HK-2 (cell line): ENCODE measurements at regions not wholly inside any gene's neighbourhood (a gene's known extent, or its start where the extent isn't known, plus 50 kb on each side); places are given as distances from the start of the nearest gene placed in this dataset.

ENCODE experiments used
- DNase-seq: peaks from one replicate; pipeline ENCODE4 v3.0.0-alpha.2; 2018; ENCODE audit not compliant: unreplicated experiment

- DNase-seq: no peak
Measured at GRCh38 chr2:15701341-15701907, 109.8 kb downstream of the DDX1 start.

DNA sequence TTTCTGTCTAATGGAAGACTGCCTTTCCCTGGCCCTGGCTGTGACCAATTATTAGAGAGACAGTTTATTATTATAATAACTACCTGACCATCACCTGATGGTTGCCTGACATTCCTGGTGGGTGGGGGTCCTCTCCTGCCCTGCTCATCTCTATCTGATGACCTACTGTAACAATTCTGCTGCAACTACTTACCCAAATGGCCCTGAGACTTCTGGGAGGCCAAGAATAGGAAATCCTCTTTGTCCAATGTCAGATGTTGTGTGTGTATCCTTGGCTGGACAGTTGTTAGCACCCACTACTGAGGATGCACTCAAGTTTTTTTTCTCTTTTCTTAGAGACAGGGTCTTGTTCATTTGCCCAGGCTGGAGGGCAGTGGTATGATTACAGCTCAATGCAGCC, 110.3 kb downstream of the DDX1 start:
- no peak for DNase-seq

DNA sequence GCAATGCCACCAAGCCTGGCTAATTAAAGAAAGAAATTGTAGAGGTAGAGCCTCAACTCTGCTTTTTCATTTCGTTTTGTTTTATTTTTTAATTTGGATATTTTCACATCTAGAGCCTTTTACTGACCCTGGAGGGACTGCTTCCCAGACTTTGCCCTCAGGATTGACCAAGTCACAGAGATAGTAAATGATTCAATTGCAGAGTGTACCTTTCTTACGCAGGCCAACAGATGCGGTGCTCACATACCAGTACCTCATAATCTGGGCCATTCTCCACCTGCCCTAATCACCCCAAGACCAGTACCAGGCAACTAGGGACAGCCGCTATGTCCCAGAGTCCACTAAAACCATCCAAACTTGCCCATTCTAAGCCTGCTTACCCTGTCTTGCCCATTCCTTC, 110.8 kb downstream of the DDX1 start:
- no peak for DNase-seq

DNA sequence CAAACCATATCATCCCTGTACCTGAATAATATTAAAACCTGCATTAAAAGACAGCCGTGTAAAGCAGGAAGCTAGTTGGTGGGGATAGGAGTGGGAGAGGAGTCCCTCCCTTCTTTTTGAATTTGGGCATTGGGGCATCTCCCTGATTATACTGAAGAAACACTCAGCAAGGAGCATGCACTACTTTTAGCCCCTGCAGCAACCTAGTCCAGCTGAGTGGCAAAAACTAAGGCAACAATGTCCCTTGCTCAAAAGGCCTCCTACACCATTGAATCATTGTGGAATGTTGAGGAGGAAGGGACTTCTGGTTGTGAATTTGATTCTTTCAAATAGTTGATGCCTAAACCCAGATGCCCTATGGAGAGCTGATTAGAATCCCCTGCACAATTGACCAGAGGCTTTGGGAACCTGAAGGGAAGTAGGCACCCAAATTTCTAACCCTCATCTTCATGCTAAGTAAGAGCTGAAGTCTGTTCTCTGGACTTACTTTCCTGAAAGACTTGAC, 111.7 kb downstream of the DDX1 start:
- DNase-seq: no peak

GRCh38 chr2:15704086-15704787, 112.6 kb downstream of the DDX1 start:
- DNase-seq: no peak

GRCh38 chr2:15704788-15705115, 113.1 kb downstream of the DDX1 start:
- no peak for DNase-seq

- no peak for DNase-seq
Measured at GRCh38 chr2:15705310-15705709, 113.6 kb downstream of the DDX1 start.

GRCh38 chr2:15705839-15706386, 114.2 kb downstream of the DDX1 start:
- no peak for DNase-seq

DNA sequence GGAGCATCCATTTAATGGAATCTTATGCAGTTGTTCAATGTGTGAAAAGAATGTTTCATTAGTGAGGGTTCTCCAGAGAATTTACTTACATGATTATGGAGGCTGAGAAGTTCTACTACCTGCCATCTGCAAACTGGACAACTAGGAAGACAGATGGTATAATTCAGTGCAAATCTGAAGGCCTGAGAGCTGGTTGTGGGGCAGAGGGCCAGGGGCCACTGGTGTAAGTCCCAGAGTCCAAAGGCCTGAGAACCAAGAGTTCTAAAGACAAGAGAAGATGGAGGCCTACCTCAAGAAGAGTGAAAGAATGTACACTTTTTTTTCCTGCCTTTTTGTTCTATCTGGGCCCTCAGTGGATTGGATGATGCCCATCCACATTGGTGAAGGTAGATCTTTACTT, 114.8 kb downstream of the DDX1 start:
- no peak for DNase-seq

DNA sequence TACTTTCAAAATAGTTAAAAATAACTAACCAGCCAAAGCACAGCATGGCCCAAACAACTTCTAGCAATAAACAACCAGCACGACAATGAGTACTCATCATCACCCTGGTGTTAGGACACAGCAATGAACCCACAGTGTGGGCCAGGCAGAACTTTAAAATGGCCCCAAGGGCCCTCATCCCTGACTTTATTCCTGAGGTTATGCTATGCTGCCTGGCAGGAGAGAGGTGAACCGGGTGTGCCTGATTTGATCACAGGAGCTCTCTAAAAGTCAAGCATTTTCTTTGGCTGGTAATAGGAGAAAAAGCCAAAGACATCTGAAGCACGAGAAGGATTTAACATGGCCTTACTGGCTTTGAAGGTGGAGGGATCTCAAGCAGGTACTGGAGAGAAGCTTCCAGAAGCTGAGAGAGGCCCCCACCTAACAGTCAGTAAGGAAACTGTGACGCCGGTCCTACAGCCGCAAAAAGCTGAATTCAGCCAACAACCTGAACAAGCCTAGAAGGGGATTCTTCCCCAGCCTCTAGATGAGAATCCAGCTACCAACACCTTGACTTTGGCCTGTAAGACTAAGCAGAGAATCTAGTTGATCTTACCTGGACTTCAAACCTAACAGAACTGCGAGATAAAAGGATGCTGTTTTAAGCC, 115.4 kb downstream of the DDX1 start:
- no peak for DNase-seq

DNA sequence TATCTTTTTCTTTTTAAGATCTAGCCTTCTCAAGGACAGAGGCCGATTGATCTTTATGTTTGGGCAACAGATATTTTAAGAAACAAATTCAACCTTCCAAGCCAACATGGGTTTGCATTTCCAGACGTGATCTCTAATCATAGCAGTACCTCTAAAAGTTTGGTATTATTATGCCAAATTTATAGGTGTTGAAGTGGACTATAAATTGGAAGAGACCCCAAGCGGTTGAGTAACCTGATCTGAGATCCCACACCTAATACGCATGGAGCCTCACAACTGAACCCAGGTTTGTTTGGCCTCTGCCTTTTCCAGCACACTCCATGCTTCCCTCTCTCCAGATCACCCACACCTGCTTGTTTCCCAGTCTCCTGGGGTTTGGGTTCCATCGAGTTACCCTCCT, 116.5 kb downstream of the DDX1 start:
- DNase-seq: no peak

GRCh38 chr2:15708865-15709820, 117.5 kb downstream of the DDX1 start:
- DNase-seq: no peak

DNA sequence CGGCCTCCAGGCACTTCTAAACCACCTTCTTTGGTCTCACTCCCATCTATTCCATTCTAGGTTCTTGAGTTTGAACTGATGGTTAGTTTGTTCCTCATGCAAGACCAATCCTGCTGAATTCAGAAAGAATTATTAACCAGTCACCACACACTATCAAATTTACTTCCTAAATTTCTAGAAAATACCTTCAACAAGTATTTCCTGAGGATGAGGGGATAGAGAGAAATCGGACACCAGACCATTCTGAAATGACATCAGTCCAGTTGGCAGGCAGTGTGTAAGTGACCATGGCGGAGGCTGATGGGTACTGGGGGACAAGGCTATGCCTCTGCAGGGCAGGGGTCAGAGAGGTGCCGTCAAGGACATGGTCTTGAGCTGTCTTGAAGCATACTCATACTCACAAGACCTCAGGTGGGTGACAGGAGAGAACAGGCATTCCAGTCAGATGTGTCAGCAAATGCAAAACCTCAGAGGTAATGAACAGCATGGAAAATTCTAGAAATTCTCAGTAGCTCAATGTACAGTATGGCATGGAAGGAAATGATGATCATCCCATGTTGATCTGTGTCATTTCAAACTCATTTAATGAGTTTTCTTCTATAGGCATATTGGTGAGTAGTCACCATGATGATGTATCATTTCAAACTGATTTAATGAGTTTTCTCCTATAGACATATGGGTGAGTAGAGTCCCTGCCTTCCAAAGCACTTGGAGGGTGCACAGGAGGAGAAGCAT, 119.6 kb downstream of the DDX1 start:
- no peak for DNase-seq

DNA sequence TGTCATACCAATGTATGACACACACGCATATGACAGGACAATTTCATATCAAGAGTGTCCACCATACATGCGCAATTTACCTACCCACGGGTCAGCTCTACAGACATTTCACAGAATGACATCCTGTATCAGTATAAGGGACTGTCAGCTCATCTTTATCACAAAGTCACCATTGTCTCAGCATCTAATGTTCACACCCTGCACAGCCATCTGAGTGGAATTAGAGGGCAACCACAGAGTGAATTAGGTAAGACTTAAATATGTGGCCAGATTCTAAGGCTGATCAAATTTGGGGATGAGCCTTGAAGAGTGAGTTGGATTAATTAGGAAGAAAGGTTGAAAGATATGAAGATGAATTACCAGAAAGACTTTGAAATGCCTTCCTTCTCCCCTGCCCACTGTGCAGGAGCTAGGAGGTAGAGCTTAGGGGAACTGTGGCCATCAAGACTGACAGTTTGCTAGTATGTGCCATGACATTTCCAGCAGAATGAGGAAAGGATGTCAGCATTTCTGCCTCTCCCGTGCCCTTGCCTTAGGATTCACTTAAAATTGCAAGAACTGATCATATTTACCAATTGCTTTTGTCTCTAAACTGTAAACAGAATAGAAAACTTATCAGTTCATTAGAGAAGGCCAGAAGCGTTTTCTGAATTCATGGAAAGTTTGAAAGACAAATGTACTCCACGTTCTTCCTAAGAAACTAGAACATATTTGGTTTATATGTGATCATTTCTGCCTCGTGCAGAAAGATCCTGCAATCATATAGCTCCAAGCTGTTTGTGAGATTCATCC, 121.1 kb downstream of the DDX1 start:
- no peak for DNase-seq

GRCh38 chr2:15713475-15713874, 121.8 kb downstream of the DDX1 start:
- DNase-seq: no peak

DNA sequence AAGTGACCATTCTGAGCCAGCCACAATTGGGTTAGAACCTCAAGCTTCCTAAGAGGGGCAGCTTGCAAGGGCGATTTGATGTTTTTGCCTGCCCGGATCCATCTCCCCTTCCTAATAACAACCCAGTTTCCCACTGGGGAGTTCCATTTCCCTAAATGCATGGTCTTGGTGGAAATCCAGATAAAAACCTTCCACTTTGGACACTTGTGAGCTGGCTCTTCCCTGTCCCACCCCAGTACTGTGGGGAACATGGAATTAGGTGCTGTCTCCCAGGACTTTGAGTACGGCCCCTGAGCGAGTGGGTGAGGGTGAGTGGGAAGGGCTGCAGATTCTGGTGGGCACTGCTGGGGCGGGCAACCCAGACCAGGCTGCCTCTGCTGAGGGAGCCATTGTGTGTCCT, 122.3 kb downstream of the DDX1 start:
- no peak for DNase-seq

DNA sequence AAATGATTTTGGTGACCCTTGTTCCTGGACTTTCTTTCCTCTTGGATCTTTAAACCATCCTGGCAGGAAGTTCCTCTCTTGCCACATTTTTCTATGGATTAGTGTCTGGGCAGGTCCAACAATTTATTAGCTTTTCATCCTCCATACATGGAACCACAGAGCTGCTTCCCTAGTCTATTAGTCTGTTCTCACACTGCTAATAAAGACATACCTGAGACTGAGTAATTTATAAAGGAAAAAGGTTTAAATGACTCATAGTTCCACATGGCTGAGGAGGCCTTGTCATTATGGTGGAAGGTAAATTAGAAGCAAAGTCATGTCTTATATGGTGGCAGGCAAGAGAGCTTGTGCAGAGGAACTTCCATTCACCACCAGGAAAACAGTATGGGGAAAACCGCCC, 122.9 kb downstream of the DDX1 start:
- no peak for DNase-seq

DNA sequence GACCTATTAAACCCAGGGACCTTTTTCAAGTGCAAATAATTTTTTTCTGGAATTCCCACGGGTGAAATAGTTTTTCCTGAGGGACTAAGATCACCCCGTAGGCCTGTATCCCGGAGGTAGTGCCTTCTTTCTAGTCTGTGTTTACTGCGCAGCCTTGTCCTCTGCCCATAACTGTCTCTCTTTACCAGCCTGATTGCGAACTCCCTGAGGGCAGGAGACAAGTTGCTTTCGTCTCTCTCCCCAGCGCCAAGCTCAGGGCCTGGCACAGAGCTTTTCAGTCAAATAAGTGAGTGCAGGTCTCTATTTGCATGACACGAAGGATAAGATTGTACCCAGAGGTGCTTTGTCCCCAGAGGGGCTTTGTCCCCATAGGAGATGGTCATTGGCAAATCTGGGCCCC, 123.9 kb downstream of the DDX1 start:
- no peak for DNase-seq

DNA sequence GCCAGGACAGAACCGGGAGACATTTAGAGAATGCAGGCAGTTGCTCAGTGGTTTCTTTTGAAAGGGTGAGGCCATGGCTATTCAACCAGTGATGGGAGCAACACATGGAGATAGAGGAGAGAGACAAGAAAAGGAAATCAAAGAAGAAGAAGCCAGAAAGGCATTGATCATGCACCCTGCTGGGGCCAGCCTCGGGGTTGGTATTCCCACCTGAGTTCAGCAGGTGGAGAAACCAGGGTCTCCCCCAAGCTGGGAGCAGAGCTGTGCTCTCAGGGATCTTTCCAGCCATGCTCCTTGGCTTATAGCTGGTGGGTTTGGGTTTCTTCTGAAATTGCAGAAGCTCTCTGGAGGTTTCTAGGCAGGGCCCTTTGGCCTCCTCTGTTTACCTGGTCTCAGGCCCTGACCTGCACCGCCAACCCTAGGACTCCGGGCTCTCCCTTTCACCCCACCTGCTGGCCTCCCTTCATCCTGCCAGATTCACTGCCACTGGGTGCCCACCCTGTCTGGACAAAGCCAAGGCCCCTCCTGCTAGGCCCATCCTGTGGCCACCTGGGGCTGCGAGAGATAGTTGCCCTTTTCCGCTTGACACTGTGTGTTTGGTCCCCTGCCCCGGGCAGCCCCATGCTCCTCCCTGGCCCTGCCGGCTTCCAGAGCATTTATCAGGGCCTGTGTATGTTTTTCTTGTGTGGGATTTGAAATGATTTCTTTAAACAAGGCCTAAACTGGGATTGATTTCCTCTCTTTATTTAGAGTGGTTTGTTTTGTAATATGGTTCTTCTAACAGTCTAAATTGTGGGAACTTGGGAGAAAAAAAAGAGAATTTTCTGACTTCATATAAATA, 126.7 kb downstream of the DDX1 start:
- DNase-seq: no peak

DNA sequence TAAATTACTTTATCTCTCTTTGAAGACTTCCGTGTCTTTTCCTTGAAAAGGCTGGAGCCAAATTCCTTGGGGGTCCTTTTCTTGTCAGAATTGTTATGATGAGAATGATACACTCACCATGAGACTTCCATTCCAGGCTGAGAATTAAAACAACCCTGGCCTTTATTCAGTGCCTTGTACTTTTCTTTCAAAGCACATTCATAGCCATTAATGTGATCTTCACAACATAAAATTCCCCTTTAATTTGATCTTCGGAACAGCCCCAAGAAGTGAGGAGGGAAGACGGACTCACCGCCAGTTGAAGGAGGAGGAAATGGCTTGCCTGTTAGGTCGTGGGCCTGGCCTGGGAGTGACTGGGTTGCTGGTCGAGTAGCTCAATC, 127.3 kb downstream of the DDX1 start:
- no peak for DNase-seq
